Cardiac fibroblast (primary cell): ENCODE measurements at regions not wholly inside any gene's neighbourhood (a gene's known extent, or its start where the extent isn't known, plus 50 kb on each side); places are given as distances from the start of the nearest gene placed in this dataset.
A peak's percentile ranks its signal among the peaks of the same experiment; 100 is the strongest.

Source experiments
- DNase-seq, 2 donors: peaks; one replicate each; pipeline versions ENCODE4 v3.0.0 to v3.0.0-alpha.2; 2010; ENCODE audit warnings: low read depth in 2 of 2
- H3K4me3 ChIP-seq, 2 donors: replicated peaks in 1 of 2; 1 replicate in 1 of 2; 2 replicates in 1 of 2; pipeline ENCODE4 v1.5.1; 2011; ENCODE audit warnings: low read depth in 2 of 2, low read length in 2 of 2, mild to moderate bottlenecking in 2 of 2, moderate library complexity in 1 of 2
- TF ChIP-seq, protein P1 (sequence below): IDR thresholded peaks from one replicate; pipeline ENCODE4 v1.5.1; 2011; ENCODE audit warnings: low read depth, mild to moderate bottlenecking, low read length, inconsistent platforms

DNA sequence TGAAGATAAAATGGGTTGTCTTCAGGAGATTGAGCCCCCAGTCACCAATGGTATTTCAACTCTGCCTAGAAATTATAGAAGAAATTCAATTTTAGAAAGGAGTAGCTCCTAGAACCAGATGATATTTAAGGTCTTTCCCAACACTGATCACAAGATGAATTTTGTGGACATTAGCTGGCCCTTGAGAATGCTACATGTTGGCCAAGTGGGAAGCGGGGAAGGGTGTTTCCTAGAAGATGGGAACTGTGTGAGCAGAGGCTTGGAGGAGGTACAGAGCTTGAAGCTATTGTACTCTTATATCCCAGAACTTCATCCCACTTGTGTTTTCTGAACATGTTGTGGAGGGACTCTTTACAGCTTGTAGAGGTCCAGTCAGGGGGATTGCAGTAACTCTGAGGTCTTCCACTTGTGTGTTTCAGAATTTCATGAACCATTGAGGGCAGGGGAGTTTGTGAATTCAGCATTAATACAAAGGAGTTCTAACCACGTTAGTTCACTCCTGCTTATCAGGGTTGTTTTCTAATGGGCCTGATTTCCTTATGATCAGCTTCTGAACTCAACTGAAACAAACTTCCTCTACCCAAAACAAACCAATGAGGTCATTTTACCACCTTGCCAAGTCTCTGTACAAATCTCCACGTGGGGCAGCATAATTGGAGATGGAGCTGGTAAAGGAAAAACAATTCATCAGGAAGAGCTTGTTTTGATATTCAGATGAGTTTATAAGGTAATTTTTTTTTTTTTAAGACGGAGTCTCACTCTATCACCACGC lies 152.6 kb upstream of the TPM1 start:
- peak; percentile 49 to 76 for DNase-seq
- TF ChIP-seq, protein P1, sequence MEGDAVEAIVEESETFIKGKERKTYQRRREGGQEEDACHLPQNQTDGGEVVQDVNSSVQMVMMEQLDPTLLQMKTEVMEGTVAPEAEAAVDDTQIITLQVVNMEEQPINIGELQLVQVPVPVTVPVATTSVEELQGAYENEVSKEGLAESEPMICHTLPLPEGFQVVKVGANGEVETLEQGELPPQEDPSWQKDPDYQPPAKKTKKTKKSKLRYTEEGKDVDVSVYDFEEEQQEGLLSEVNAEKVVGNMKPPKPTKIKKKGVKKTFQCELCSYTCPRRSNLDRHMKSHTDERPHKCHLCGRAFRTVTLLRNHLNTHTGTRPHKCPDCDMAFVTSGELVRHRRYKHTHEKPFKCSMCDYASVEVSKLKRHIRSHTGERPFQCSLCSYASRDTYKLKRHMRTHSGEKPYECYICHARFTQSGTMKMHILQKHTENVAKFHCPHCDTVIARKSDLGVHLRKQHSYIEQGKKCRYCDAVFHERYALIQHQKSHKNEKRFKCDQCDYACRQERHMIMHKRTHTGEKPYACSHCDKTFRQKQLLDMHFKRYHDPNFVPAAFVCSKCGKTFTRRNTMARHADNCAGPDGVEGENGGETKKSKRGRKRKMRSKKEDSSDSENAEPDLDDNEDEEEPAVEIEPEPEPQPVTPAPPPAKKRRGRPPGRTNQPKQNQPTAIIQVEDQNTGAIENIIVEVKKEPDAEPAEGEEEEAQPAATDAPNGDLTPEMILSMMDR: no peak
- H3K4me3 ChIP-seq: no peak overlapping the region

DNA sequence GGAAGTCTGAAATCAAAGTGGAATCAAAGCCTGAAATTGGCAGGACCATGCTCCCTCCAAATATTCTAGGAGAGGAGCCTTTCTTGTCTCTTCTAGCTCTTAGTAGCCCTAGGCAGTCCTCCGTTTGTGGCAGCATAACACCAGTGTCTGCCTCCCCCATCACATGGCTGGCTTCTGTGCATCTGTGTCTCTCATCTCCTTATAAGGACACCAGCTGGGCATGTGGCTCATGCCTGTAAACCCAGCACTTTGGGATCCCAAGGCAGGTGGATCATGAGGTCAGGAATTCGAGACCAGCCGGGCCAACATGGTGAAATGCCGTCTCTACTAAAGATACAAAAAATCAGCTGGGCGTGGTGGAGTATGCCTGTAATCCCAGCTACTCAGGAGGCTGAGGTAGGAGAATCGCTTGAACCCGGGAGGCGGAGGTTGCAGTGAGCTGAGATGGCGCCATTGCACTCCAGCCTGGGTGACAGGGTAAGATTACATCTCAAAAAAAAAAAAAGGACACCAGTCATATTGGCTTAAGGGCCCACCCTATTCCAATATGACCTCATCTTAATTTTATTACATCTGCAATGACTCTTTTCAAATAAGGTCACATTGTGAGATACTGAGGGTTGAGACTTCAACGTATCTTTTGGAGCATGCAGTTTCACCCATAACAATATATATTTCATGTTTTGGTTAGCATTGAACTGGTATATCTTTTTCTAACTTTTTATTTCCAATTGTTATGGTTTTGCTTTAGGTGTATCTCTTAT lies 148.0 kb upstream of the TPM1 start:
- peak in 1 of 2 donors; percentile 62 for DNase-seq
- TF ChIP-seq, protein P1: no peak

DNA sequence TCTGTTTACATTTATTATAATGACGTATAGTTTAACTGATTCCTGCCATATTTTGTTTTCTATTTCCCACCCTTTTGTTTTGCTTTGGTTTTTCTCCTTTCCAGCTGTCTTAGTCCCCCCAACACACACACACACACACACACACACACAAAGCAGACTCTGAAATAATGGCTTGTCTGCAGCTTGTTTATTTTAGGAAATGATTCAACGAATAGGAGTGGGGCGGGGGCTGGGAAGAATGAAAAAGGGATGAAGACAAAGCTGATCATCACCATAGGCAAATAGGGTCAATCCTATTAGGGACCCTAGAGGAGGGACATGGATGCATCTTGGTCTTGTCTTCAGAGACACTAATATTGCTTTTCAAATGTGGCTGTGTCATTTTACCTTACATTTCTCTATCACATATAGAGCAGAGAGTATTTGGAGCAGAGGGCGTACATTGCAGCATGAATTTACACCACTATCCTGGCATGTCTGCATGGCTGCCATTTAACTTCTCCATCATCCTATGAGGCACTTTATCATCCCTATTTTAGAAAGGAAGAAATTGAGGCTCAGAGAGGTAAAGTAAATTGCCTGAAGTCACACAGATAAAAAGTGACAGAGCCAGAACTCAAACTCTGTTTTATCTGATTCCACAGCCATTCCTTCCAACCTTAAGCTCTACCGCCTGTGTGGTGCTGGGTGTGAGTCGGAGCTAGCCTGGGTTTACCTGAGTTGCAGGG lies 147.2 kb upstream of the TPM1 start:
- TF ChIP-seq, protein P1: no peak
- no peak overlapping the region for H3K4me3 ChIP-seq
- peak; percentile 74 to 96 for DNase-seq

More for the DNA sequence above, 148.0 kb upstream of the TPM1 start:
- no peak overlapping the region for H3K4me3 ChIP-seq

DNA sequence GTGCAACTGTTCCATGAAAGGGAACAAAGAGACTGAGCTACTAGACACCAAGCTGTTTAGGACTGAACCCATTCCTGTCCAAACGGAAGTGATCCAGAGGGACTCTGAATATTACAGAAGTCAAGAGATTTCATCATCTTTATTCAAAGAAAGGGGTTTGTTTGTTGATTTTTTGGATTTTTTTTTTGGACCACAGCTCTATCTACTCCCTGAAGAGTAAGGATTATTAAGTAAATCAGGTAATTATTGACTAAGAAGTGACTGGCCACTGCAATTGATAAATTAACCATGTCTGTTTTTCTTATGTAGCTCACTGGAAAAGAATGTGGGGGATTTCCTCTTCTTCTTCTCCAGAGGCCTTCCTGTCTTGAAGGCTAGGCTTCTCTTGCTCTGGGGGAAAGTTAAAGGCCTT lies 146.6 kb upstream of the TPM1 start:
- DNase-seq: peak; percentile 64 to 96
- no peak overlapping the region for H3K4me3 ChIP-seq
- TF ChIP-seq, protein P1: no peak

DNA sequence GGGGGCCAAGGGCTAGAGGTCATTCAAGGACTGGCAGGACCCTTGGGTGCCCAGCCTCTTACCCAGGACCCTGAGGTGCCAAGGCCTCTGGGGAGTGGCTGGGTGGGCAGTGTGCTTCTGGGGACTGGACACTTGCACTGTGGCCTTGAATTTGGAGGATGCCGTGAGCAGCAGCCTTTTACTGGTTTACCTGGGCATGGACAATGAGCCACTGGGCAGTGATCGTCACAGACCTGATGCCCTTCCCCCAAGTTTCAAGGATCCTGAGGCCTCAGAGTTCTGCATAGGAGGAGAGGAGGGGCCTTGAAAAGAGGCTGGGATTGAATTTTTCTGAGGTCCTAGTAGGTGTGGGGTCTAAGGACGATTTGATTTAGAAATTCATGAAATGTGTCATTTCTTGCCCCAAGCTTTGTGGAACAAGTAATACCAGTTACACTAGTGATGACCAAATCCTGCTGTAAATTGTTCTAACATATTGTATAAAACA lies 146.1 kb upstream of the TPM1 start:
- peak in 1 of 2 donors; percentile 76 for DNase-seq
- H3K4me3 ChIP-seq: no peak overlapping the region
- TF ChIP-seq, protein P1: no peak

DNA sequence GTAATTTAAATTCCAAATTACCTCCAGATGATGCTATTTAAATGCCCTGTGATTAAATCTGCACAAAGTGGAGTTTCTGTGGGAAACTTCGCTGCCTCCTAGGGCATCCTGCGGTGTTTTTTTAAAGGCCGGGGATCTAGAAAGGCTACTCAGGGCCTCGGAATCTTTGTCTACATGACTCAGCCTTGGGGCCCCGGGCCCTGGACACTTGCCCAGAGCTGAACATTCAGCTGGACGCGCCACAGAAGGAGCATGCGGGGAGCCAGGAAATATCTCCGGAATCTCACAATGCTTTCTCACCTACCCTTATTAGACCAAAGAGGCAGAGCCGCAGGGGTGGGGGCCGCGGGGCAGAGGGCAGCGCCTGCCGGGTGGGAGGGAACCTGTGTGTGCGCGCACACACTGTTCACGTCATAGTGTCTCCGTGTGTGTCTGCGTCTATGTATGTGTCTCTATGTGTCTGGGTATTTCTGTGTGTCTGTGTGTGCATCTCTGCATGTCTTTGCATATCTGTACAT lies 145.5 kb upstream of the TPM1 start:
- H3K4me3 ChIP-seq: no peak overlapping the region
- TF ChIP-seq, protein P1: no peak
- peak; percentile 97 to 100 for DNase-seq
